PC-3 (cell line): ENCODE measurements at regions not wholly inside any gene's neighbourhood (a gene's known extent, or its start where the extent isn't known, plus 50 kb on each side); places are given as distances from the start of the nearest gene placed in this dataset.
"Not testable (repeated sequence)": the region's sequence is repeated elsewhere in the genome, so short reads cannot be mapped to it uniquely, and the experiment has no call there.

Experiments used
- ATAC-seq: fragments of 200-7000 bp; cut with Tn5 transposase; 2 replicates; pipeline ENCODE4 v1.9.1; 2020; ENCODE audit warnings: mild to moderate bottlenecking, moderate library complexity
- BruUV-seq: library from RNA; stranded (reverse); fragments of 400-500 nt; replicated peaks from 2 replicates; lab custom pipeline; 2021; lab: Mats Ljungman, UMichigan
- CTCF ChIA-PET: fragments of 300-600 bp; sonication (Branson Sonifier 250); formaldehyde crosslinking; loops from one replicate; lab custom pipeline; 2022; ENCODE audit warnings: antibody characterized with exemption; lab: Charles Lee
- POLR2A ChIA-PET: fragments of 300-600 bp; sonication (Branson Sonifier 250); formaldehyde crosslinking; loops from one replicate; lab custom pipeline; 2022; ENCODE audit warnings: antibody characterized with exemption; ENCODE audit not compliant: unreplicated experiment; lab: Charles Lee
- DNase-seq: peaks from one replicate; pipeline ENCODE4 v3.0.0-alpha.2; 2015
- H2AFZ ChIP-seq: fragments of 300-600 bp; sonication (generic); 2 replicates; pipeline ENCODE4 v1.6.0; 2016; ENCODE audit warnings: antibody characterized with exemption, low read length
- H3F3A ChIP-seq: fragments of 300-600 bp; sonication (generic); one replicate; pipeline ENCODE4 v1.6.0; 2017; ENCODE audit warnings: antibody characterized with exemption, low read length, control low read depth, mild to moderate bottlenecking; ENCODE audit not compliant: unreplicated experiment
- H3K27ac ChIP-seq: fragments of 300-600 bp; sonication (generic); 2 replicates; pipeline ENCODE4 v1.5.1; 2016; ENCODE audit warnings: mild to moderate bottlenecking, low read length
- H3K27me3 ChIP-seq: fragments of 300-600 bp; sonication (generic); 2 replicates; pipeline ENCODE4 v1.6.1; 2016; ENCODE audit warnings: low read length, mixed read lengths
- H3K36me3 ChIP-seq: fragments of 300-600 bp; sonication (generic); 2 replicates; pipeline ENCODE4 v1.6.1; 2016; ENCODE audit warnings: low read depth, mixed run types, low read length, mixed read lengths
- H3K4me1 ChIP-seq: fragments of 300-600 bp; sonication (generic); 2 replicates; pipeline ENCODE4 v1.5.1; 2016; ENCODE audit warnings: low read length; ENCODE audit not compliant: insufficient read depth
- H3K4me2 ChIP-seq: fragments of 300-600 bp; sonication (generic); 2 replicates; pipeline ENCODE4 v1.6.0; 2016; ENCODE audit warnings: low read length
- H3K4me3 ChIP-seq: fragments of 300-600 bp; sonication (generic); 2 replicates; pipeline ENCODE4 v1.5.1; 2016; ENCODE audit warnings: mild to moderate bottlenecking, low read length, mixed read lengths
- H3K79me2 ChIP-seq: fragments of 300-600 bp; sonication (generic); 2 replicates; pipeline ENCODE4 v1.6.1; 2017; ENCODE audit warnings: low read length, mixed read lengths
- H3K9ac ChIP-seq: fragments of 300-600 bp; sonication (generic); 2 replicates; pipeline ENCODE4 v1.6.0; 2016; ENCODE audit warnings: mild to moderate bottlenecking, low read length
- H3K9me2 ChIP-seq: fragments of 300-600 bp; sonication (generic); replicated peaks from 2 replicates; pipeline ENCODE4 v1.6.1; 2016; ENCODE audit warnings: mixed run types, low read length, mixed read lengths
- H3K9me3 ChIP-seq: fragments of 300-600 bp; sonication (generic); 2 replicates; pipeline ENCODE4 v1.6.1; 2016; ENCODE audit warnings: low read length, mixed read lengths
- H4K20me1 ChIP-seq: fragments of 300-600 bp; sonication (generic); 2 replicates; pipeline ENCODE4 v1.6.1; 2016; ENCODE audit warnings: low read length, mixed read lengths
- CTCF ChIP-seq: fragments of 300-600 bp; sonication (generic); conservative IDR thresholded peaks from 2 replicates; pipeline ENCODE4 v1.5.1; 2017; ENCODE audit warnings: antibody characterized with exemption, low read depth, mild to moderate bottlenecking, low read length
- EZH2 ChIP-seq: fragments of 300-600 bp; sonication (generic); IDR thresholded peaks from one replicate; pipeline ENCODE4 v1.6.1; 2017; ENCODE audit warnings: antibody characterized with exemption, mild to moderate bottlenecking, low read length; ENCODE audit not compliant: unreplicated experiment
- EZH2phosphoT487 ChIP-seq: fragments of 300-600 bp; sonication (generic); IDR thresholded peaks from 2 replicates; pipeline ENCODE4 v1.6.1; 2018; ENCODE audit warnings: mild to moderate bottlenecking, antibody characterized with exemption, low read length, borderline replicate concordance
- intact Hi-C: fragments of 100-400 bp; cut with micrococcal nuclease; formaldehyde crosslinking; loops from 2 replicates; pipeline ENCODE4 v1.9.0; 2023

- intact Hi-C loops, result loop anchor here (1.0 to 10.0 kb wide), 4 partner anchors 24 to 230 kb away; partner anchors contain the start of gene TNC
- H3K4me3 ChIP-seq, H3K79me2 ChIP-seq, POLR2A ChIA-PET, BruUV-seq, ATAC-seq, H3K9me3 ChIP-seq, H4K20me1 ChIP-seq, H3K9me2 ChIP-seq, H3F3A ChIP-seq, H3K9ac ChIP-seq, CTCF ChIA-PET, H3K36me3 ChIP-seq, H3K27me3 ChIP-seq, H3K4me2 ChIP-seq, H2AFZ ChIP-seq: not testable (repeated sequence)
- Histone ChIP-seq H3K27ac (peak overlapping the region; percentile 64), H3K4me1 (peaks cover 27% of the 10 kb centered on the region)
- DNase-seq, result peak; percentile 1
These were observed 231.0 kb upstream of the TNC start for GRCh38 chr9:115348936-115349335.

DNA sequence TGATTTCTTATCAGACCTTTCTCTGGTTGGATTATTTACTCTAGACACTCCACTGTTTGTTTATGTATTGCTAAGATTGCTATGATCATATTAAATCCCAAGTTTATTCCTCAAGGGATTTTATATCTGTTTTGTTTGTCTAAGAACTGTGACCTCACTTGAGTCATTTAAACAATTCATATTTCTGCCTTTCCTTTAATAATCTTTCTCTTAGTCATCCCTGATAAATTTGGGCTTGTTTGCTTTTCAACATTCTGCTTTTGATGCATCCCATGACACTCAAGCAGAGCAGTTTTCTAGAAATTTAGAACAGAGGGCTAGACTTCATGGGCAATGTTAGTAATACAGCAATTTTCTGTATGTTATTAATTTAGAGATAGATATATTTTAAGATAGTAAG lies 231.6 kb upstream of the TNC start:
- DNase-seq, result peak; percentile 85
- TF ChIP-seq CTCF, result no peak
- TF ChIP-seq EZH2, result no peak
- TF ChIP-seq EZH2phosphoT487, result no peak
- Histone ChIP-seq H3K27ac (peak overlapping the region; percentile 65), H3F3A (peaks cover 3% of the 10 kb centered on the region), H3K9me2 (no peaks in the 10 kb centered on the region), H2AFZ (no peak overlapping the region), H3K36me3 (no peaks in the 10 kb centered on the region), H3K4me3 (no peak overlapping the region), H3K79me2 (no peaks in the 10 kb centered on the region), H3K4me2 (peak overlapping the region; percentile 52), H4K20me1 (no peaks in the 10 kb centered on the region), H3K9ac (peak overlapping the region; percentile 22; the same call in 1 of the 2 replicates), H3K9me3 (no peaks in the 10 kb centered on the region), H3K4me1 (peaks cover 33% of the 10 kb centered on the region), H3K27me3 (no peaks in the 10 kb centered on the region)
- ATAC-seq, result peak; percentile 86
- CTCF ChIA-PET, result no interaction called here
- POLR2A ChIA-PET, result no interaction called here
- intact Hi-C loops, result loop anchor here (1.0 to 10.0 kb wide), 4 partner anchors 24 to 231 kb away; partner anchors contain the start of gene TNC
- no TSS peak for BruUV-seq

- Histone ChIP-seq H3K9me3 (no peaks in the 10 kb centered on the region), H3K9ac (no peak overlapping the region), H3K4me1 (peaks cover 33% of the 10 kb centered on the region), H3K4me3 (no peak overlapping the region), H3K79me2 (no peaks in the 10 kb centered on the region), H3K9me2 (no peaks in the 10 kb centered on the region), H3F3A (peaks cover 3% of the 10 kb centered on the region), H3K4me2 (no peak overlapping the region), H3K27me3 (no peaks in the 10 kb centered on the region), H3K27ac (peak overlapping the region; percentile 65; the same call in 1 of the 2 replicates), H2AFZ (no peak overlapping the region), H4K20me1 (no peaks in the 10 kb centered on the region), H3K36me3 (no peaks in the 10 kb centered on the region)
- DNase-seq (no peak), ATAC-seq (no peak)
- ChIA-PET CTCF (no interaction called here), POLR2A (interaction anchor here (0.6 kb wide), 1 partner anchor 806 kb away, joined by 12 read pairs; no protein-coding TSS in a partner anchor)
- no peak for TF ChIP-seq CTCF
- TF ChIP-seq EZH2phosphoT487, result no peak
- TF ChIP-seq EZH2, result no peak
- intact Hi-C loops, result no loop called here
- BruUV-seq, result no TSS peak
These were observed 232.6 kb upstream of the TNC start for GRCh38 chr9:115350548-115350947.
